GM20000 (cell line): ENCODE measurements at regions not wholly inside any gene's neighbourhood (a gene's known extent, or its start where the extent isn't known, plus 50 kb on each side); places are given as distances from the start of the nearest gene placed in this dataset.

Source experiments
- DNase-seq: peaks from one replicate; pipeline ENCODE4 v3.0.0; 2012; ENCODE audit warnings: low spot score
- TF ChIP-seq, protein P1 (sequence below): IDR thresholded peaks from 2 replicates; pipeline ENCODE4 v1.5.1; 2012; ENCODE audit warnings: mild to moderate bottlenecking, control low read depth; ENCODE audit errors: extremely low read depth, missing control alignments

DNA sequence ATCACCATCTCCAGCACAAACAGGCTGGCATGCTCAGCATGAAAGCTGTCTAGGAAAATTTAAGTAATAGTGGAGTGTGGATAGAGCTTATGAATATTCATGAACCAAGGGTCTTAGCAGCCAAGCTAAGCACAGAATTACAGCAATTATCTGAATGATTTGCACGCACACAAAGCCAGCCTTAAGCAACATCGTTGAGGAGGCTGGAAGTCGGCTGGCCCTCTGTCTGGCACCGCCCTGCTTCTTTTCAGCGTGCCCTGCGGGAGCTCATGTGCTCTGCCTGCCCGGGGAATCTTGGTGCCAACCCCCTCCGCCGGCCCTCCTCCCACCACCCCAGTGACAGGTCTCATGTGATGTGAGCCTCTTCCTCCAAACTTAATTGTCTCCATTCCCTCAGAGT lies 540.1 kb downstream of the CMPK2 start:
- DNase-seq: no peak
- TF ChIP-seq, protein P1, sequence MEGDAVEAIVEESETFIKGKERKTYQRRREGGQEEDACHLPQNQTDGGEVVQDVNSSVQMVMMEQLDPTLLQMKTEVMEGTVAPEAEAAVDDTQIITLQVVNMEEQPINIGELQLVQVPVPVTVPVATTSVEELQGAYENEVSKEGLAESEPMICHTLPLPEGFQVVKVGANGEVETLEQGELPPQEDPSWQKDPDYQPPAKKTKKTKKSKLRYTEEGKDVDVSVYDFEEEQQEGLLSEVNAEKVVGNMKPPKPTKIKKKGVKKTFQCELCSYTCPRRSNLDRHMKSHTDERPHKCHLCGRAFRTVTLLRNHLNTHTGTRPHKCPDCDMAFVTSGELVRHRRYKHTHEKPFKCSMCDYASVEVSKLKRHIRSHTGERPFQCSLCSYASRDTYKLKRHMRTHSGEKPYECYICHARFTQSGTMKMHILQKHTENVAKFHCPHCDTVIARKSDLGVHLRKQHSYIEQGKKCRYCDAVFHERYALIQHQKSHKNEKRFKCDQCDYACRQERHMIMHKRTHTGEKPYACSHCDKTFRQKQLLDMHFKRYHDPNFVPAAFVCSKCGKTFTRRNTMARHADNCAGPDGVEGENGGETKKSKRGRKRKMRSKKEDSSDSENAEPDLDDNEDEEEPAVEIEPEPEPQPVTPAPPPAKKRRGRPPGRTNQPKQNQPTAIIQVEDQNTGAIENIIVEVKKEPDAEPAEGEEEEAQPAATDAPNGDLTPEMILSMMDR: no peak

DNA sequence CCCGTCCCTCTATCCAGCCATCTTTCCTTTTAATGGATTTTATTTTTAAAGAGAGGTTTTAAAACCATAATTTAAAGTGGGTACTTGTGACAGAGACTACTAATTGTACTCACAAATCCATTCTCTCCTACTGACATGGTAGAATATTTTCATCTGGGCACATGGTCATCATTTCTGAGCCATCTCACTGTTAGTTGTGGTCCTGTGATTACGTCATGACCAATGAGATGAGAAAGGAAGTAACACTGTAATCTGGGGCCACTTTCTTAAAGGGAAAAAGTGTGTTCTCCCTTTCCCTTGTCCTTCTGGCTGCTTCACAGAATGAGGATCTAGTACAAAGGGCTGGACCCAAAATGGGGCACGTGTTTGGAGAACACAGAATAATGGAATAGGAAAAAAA lies 538.7 kb downstream of the CMPK2 start:
- DNase-seq: no peak
- TF ChIP-seq, protein P1: no peak

DNA sequence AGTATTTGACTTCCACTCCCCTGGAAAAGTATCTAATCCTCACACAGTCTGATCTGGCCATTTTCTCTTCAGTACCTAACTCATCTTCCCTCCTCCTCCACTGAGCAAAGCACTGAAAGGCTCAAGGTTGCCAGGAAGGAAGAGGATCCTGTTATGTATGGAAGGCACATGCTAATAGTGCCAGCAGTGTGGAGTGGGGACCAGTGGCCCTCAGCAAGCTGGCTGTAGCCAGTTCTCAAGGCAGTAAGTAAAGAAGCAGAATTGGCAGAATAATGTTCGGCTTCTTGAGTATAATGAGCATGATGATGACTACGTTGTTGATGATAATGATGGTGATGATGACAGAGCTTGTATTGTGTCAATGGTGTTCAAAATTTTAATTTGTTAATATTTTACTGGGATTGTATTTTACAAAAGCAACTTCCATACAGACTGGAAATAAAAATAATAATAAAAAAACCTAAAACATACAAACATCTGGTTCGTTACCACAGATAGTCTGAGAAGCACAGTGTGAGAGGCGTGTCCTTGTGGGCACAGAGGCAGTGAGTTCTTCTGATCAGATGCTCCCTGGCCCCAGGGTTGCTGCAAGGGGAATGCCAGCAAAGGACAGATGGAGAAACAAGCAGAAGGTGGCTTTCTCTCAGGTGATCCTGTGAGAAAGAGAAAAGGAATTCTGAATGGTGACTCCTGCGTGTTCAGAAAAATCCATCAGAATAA lies 528.8 kb downstream of the CMPK2 start:
- TF ChIP-seq, protein P1: no peak
- no peak for DNase-seq

DNA sequence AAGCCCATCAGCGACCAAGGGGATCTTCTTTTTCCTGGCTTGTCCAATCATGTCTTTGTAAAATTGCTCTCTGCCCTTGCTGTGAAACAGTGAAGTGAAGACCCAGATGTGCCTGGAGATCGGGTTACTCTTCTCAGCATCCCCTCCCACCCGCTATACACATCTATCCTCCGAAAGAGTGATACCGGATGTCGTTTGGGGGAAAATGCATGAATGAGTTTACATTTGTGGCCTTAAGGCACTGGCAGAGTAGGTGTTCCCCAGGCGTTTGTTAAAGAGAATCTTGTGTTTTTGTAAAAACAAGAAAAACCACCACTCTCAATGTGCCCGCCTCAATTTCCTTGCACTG lies 528.3 kb downstream of the CMPK2 start:
- TF ChIP-seq, protein P1: no peak
- no peak for DNase-seq

DNA sequence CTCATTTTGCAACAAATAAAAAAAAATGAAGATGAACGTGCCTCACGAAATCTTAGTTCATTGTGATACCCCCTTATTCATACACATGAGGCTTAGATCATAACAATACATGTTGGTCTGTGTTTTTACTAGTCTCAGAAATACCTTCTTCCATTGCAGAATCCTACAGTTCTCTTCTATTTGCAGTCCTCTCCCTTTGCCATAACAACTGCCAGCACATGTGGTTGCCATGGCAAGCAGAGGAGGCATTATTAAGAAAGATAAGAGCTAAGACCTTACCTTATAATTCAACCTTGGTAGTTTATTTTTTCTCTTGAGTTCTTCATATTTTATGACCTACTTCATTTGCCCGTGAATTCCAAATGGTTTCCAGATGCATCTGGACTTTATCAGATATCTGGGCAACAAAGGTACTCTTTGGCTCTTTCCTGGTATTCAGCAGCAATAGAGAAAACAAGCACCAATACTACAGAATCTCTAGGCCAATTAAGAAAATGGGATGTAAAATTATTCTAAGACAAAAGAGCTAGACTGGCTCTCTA lies 524.0 kb downstream of the CMPK2 start:
- DNase-seq: no peak
- TF ChIP-seq, protein P1: no peak

DNA sequence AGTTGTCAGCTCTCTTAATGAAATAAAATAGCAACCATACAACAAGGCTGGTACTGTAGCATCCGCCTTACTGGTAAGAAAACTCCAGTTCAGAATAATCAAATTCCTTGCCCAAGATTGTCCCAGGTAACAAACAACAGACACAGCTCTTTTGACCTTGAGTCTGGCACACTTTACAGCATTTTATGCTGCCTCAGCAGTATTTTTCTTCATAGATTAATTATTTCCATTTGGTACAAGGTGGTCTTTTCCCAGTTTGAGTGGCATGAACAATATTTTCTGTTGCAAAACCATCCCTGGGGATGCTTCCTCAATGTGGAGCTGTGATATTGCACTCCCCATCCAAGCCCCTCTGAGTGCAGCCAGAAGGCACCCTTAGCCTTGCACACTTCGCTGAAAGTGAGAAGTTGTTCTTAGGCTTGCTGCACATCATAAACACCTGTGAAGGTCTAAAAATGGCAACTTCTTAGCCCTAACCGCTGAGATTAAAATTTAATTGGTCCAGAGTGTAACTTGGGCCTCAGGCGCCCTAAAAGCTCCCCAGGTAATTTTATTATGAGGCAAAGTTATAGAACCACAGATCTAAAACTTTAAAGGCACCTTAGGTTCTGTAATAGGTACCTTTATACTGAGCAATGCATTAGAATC lies 523.3 kb downstream of the CMPK2 start:
- TF ChIP-seq, protein P1: no peak
- DNase-seq: no peak

DNA sequence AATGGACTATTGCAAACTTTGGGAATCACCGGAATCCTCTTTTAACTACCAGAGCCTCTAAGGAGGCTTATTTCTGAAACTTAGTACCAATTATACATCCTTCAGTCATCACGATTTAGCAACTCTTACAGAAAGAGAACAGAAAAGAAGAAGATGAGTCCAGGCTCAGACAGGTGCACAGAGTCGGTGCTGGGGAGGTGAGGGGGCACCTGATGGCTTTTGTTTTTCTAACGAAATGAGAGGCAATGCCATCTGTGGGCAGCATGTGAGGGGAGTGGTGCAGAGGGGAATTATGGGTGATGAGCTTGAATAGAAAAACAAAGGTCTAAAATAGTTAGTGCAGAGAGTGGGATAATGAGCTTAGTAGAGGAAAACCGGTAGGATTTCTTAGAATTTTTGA lies 522.6 kb downstream of the CMPK2 start:
- TF ChIP-seq, protein P1: no peak
- DNase-seq: no peak
